Stimulated activated naive CD8-positive, alpha-beta T cell treated with anti-CD3 and anti-CD28 coated beads, Interleukin-15, amount 100 ng/mL, for 72 hours (primary cell): ENCODE measurements at regions not wholly inside any gene's neighbourhood (a gene's known extent, or its start where the extent isn't known, plus 50 kb on each side); places are given as distances from the start of the nearest gene placed in this dataset.
A peak's percentile ranks its signal among the peaks of the same experiment; 100 is the strongest.

Experiments used
- ATAC-seq: fragments of 150-1000 bp; cut with Tn5 transposase; 2 replicates; pipeline ENCODE4 v1.10.0; 2021; ENCODE audit warnings: mild to moderate bottlenecking, moderate library complexity
- DNase-seq, 2 donors: peaks; one replicate each; pipeline ENCODE4 v3.0.0; 2021 to 2022
- H3K27ac Mint-ChIP-seq, 2 donors: one replicate each; pipeline ENCODE4 v1.8.0; 2022; ENCODE audit warnings: mild to moderate bottlenecking in 2 of 2, mixed read lengths in 2 of 2, moderate library complexity in 2 of 2
- H3K27me3 Mint-ChIP-seq: one replicate; pipeline ENCODE4 v1.8.0; 2022; ENCODE audit warnings: mixed read lengths
- H3K4me1 Mint-ChIP-seq: one replicate; pipeline ENCODE4 v1.8.0; 2022; ENCODE audit warnings: mild to moderate bottlenecking, mixed read lengths
- H3K4me3 Mint-ChIP-seq, 2 donors: one replicate each; pipeline ENCODE4 v1.8.0; 2022; ENCODE audit warnings: mild to moderate bottlenecking in 2 of 2, mixed read lengths in 2 of 2, moderate library complexity in 1 of 2
- H3K9me3 Mint-ChIP-seq, 2 donors: one replicate each; pipeline ENCODE4 v1.8.0; 2022; ENCODE audit warnings: mixed read lengths in 2 of 2

- DNase-seq: no peak
- no peak overlapping the region for H3K4me3 Mint-ChIP-seq
- peaks cover 56% of the 10 kb centered on the region for H3K4me1 Mint-ChIP-seq
- H3K27ac Mint-ChIP-seq: peak overlapping the region in 1 of 2 donors; percentile 71
- no peaks in the 10 kb centered on the region for H3K9me3 Mint-ChIP-seq
- peaks cover 9% of the 10 kb centered on the region for H3K27me3 Mint-ChIP-seq
- ATAC-seq: no peak
Observed at GRCh38 chr14:100638211-100638855, 51.1 kb upstream of the BEGAIN start.

- ATAC-seq (no peak), DNase-seq (no peak)
- Mint-ChIP-seq H3K4me3 (peak overlapping the region in 1 of 2 donors; percentile 38), H3K27me3 (peaks cover 9% of the 10 kb centered on the region), H3K27ac (peak overlapping the region; percentile 67 to 82), H3K4me1 (peaks cover 66% of the 10 kb centered on the region), H3K9me3 (no peaks in the 10 kb centered on the region)
Observed at GRCh38 chr14:100639280-100639679, 52.1 kb upstream of the BEGAIN start.

- peak; percentile 97 for ATAC-seq
- peaks cover 79% of the 10 kb centered on the region for H3K4me1 Mint-ChIP-seq
- DNase-seq: peak; percentile 82 to 88
- no peaks in the 10 kb centered on the region for H3K9me3 Mint-ChIP-seq
- H3K4me3 Mint-ChIP-seq: peak overlapping the region; percentile 51 to 75
- peaks cover 9% of the 10 kb centered on the region for H3K27me3 Mint-ChIP-seq
- peak overlapping the region; percentile 57 to 88 for H3K27ac Mint-ChIP-seq
Observed at GRCh38 chr14:100640471-100641273, 53.5 kb upstream of the BEGAIN start.

- Mint-ChIP-seq H3K4me1 (peaks cover 82% of the 10 kb centered on the region), H3K4me3 (no peak overlapping the region), H3K27me3 (peaks cover 9% of the 10 kb centered on the region), H3K27ac (no peak overlapping the region), H3K9me3 (no peaks in the 10 kb centered on the region)
- DNase-seq: no peak
- ATAC-seq: no peak
Observed at GRCh38 chr14:100641274-100641860, 54.1 kb upstream of the BEGAIN start.

- Mint-ChIP-seq H3K27me3 (peaks cover 9% of the 10 kb centered on the region), H3K4me1 (peaks cover 69% of the 10 kb centered on the region), H3K9me3 (no peaks in the 10 kb centered on the region), H3K4me3 (no peak overlapping the region), H3K27ac (no peak overlapping the region)
- ATAC-seq (no peak), DNase-seq (no peak)
Observed at GRCh38 chr14:100643426-100643825, 56.2 kb upstream of the BEGAIN start.

GRCh38 chr14:100644383-100644782 lies 57.2 kb upstream of the BEGAIN start:
- peak overlapping the region in 1 of 2 donors; percentile 49 for H3K27ac Mint-ChIP-seq

GRCh38 chr14:100644784-100645183 lies 57.6 kb upstream of the BEGAIN start:
- H3K4me3 Mint-ChIP-seq: peak overlapping the region; percentile 4 to 58
- H3K27me3 Mint-ChIP-seq: peaks cover 9% of the 10 kb centered on the region
- H3K27ac Mint-ChIP-seq: no peak overlapping the region
- DNase-seq: no peak
- no peaks in the 10 kb centered on the region for H3K9me3 Mint-ChIP-seq
- no peak for ATAC-seq
- peaks cover 55% of the 10 kb centered on the region for H3K4me1 Mint-ChIP-seq

More at GRCh38 chr14:100644383-100644782, 57.2 kb upstream of the BEGAIN start:
- Mint-ChIP-seq H3K9me3 (no peaks in the 10 kb centered on the region), H3K27me3 (peaks cover 9% of the 10 kb centered on the region), H3K4me1 (peaks cover 59% of the 10 kb centered on the region), H3K4me3 (no peak overlapping the region)
- ATAC-seq (no peak), DNase-seq (no peak)

GRCh38 chr14:100645196-100645981 lies 58.2 kb upstream of the BEGAIN start:
- DNase-seq (peak; percentile 80 to 84), ATAC-seq (peak; percentile 85)
- Mint-ChIP-seq H3K4me1 (peaks cover 49% of the 10 kb centered on the region), H3K9me3 (no peaks in the 10 kb centered on the region), H3K4me3 (peak overlapping the region; percentile 33 to 58), H3K27ac (no peak overlapping the region), H3K27me3 (peaks cover 9% of the 10 kb centered on the region)

- H3K9me3 Mint-ChIP-seq: no peaks in the 10 kb centered on the region
- H3K4me3 Mint-ChIP-seq: no peak overlapping the region
- DNase-seq (no peak), ATAC-seq (no peak)
- no peak overlapping the region for H3K27ac Mint-ChIP-seq
- peaks cover 43% of the 10 kb centered on the region for H3K4me1 Mint-ChIP-seq
- H3K27me3 Mint-ChIP-seq: peaks cover 9% of the 10 kb centered on the region
Observed at GRCh38 chr14:100645982-100646314, 58.7 kb upstream of the BEGAIN start.

GRCh38 chr14:100648474-100649172 lies 61.4 kb upstream of the BEGAIN start:
- DNase-seq: no peak
- no peak for ATAC-seq
- Mint-ChIP-seq H3K4me3 (no peak overlapping the region), H3K27me3 (peaks cover 12% of the 10 kb centered on the region), H3K9me3 (no peaks in the 10 kb centered on the region), H3K27ac (no peak overlapping the region), H3K4me1 (peaks cover 28% of the 10 kb centered on the region)

- Mint-ChIP-seq H3K9me3 (no peaks in the 10 kb centered on the region), H3K27ac (no peak overlapping the region), H3K27me3 (peaks cover 17% of the 10 kb centered on the region), H3K4me3 (no peak overlapping the region), H3K4me1 (peaks cover 28% of the 10 kb centered on the region)
- ATAC-seq (no peak), DNase-seq (no peak)
Observed at GRCh38 chr14:100649173-100649519, 61.9 kb upstream of the BEGAIN start.

- DNase-seq (no peak), ATAC-seq (no peak)
- H3K27ac Mint-ChIP-seq: no peak overlapping the region
- H3K4me3 Mint-ChIP-seq: no peak overlapping the region
- no peaks in the 10 kb centered on the region for H3K9me3 Mint-ChIP-seq
- peaks cover 14% of the 10 kb centered on the region for H3K4me1 Mint-ChIP-seq
- H3K27me3 Mint-ChIP-seq: peaks cover 41% of the 10 kb centered on the region
Observed at GRCh38 chr14:100651999-100652508, 64.8 kb upstream of the BEGAIN start.

GRCh38 chr14:100652744-100653143 lies 65.5 kb upstream of the BEGAIN start:
- no peak overlapping the region for H3K4me3 Mint-ChIP-seq

GRCh38 chr14:100653409-100653808 lies 66.2 kb upstream of the BEGAIN start:
- peaks cover 20% of the 10 kb centered on the region for H3K4me1 Mint-ChIP-seq
- peaks cover 41% of the 10 kb centered on the region for H3K27me3 Mint-ChIP-seq
- DNase-seq (peak; percentile 37 to 41), ATAC-seq (no peak)
- no peak overlapping the region for H3K4me3 Mint-ChIP-seq
- no peaks in the 10 kb centered on the region for H3K9me3 Mint-ChIP-seq
- H3K27ac Mint-ChIP-seq: no peak overlapping the region

More at GRCh38 chr14:100652744-100653143, 65.5 kb upstream of the BEGAIN start:
- no peaks in the 10 kb centered on the region for H3K9me3 Mint-ChIP-seq
- peaks cover 15% of the 10 kb centered on the region for H3K4me1 Mint-ChIP-seq
- no peak overlapping the region for H3K27ac Mint-ChIP-seq
- ATAC-seq (no peak), DNase-seq (no peak)
- H3K27me3 Mint-ChIP-seq: peaks cover 41% of the 10 kb centered on the region
